CD4-positive, alpha-beta T cell (primary cell): ENCODE measurements at regions not wholly inside any gene's neighbourhood (a gene's known extent, or its start where the extent isn't known, plus 50 kb on each side); places are given as distances from the start of the nearest gene placed in this dataset.

Experiments
- ATAC-seq: fragments of 200-7000 bp; cut with Tn5 transposase; one replicate; pipeline ENCODE4 v1.10.0; 2022; ENCODE audit warnings: mild to moderate bottlenecking; ENCODE audit not compliant: poor library complexity
- CTCF ChIA-PET: fragments of 350-600 bp; sonication (Branson Sonifier 250); formaldehyde crosslinking; loops from one replicate; lab custom pipeline; 2021; ENCODE audit warnings: antibody characterized with exemption, inconsistent platforms; lab: Charles Lee
- POLR2A ChIA-PET: fragments of 350-600 bp; sonication (Branson Sonifier 250); formaldehyde crosslinking; loops from one replicate; lab custom pipeline; 2021; ENCODE audit warnings: antibody characterized with exemption, inconsistent platforms; lab: Charles Lee
- DNase-seq, 14 experiments: peaks; one replicate each; pipeline ENCODE4 v3.0.0-alpha.2; 2013 to 2020; ENCODE audit warnings: mixed read lengths in 2 of 14
- H3K27ac ChIP-seq, 2 donors: one replicate each; pipeline versions ENCODE4 v1.5.1 to v1.7.0; 2013; ENCODE audit warnings: low read length in 2 of 2, low read depth in 1 of 2, mild to moderate bottlenecking in 1 of 2
- H3K27me3 ChIP-seq, 2 experiments: 1 replicate in 1 of 2; 2 replicates in 1 of 2; pipeline versions ENCODE4 v1.6.1 to v1.7.0; 2013; ENCODE audit warnings: low read length in 2 of 2, control low read depth in 1 of 2, mild to moderate bottlenecking in 1 of 2, moderate library complexity in 1 of 2; ENCODE audit not compliant: insufficient read depth in 2 of 2, control insufficient read depth in 1 of 2
- H3K36me3 ChIP-seq: one replicate; pipeline ENCODE4 v1.6.1; 2013; ENCODE audit warnings: low read length, control low read depth; ENCODE audit not compliant: insufficient read depth
- H3K4me1 ChIP-seq: one replicate; pipeline ENCODE4 v1.6.1; 2013; ENCODE audit warnings: low read length, control low read depth; ENCODE audit not compliant: insufficient read depth
- H3K4me3 ChIP-seq: one replicate; pipeline ENCODE4 v1.5.1; 2013; ENCODE audit warnings: mild to moderate bottlenecking, low read length, moderate library complexity
- H3K9me3 ChIP-seq, 2 experiments: 1 replicate in 1 of 2; 2 replicates in 1 of 2; pipeline versions ENCODE4 v1.6.1 to v1.7.0; 2013; ENCODE audit warnings: low read length in 2 of 2, mild to moderate bottlenecking in 2 of 2, control low read depth in 1 of 2, moderate library complexity in 1 of 2; ENCODE audit not compliant: control insufficient read depth in 1 of 2, insufficient read depth in 1 of 2
- H3K27ac Mint-ChIP-seq: one replicate; pipeline ENCODE4 v1.8.0; 2020; ENCODE audit warnings: mixed read lengths
- H3K27me3 Mint-ChIP-seq: one replicate; pipeline ENCODE4 v1.8.0; 2021; ENCODE audit warnings: mixed read lengths
- H3K36me3 Mint-ChIP-seq: one replicate; pipeline ENCODE4 v1.8.0; 2021; ENCODE audit warnings: low read depth, mixed read lengths
- H3K4me1 Mint-ChIP-seq: one replicate; pipeline ENCODE4 v1.8.0; 2021; ENCODE audit warnings: low read depth, mixed read lengths
- H3K4me3 Mint-ChIP-seq: one replicate; pipeline ENCODE4 v1.8.0; 2020; ENCODE audit warnings: mild to moderate bottlenecking, mixed read lengths
- H3K9me3 Mint-ChIP-seq: one replicate; pipeline ENCODE4 v1.8.0; 2020; ENCODE audit warnings: mixed read lengths
- CTCF ChIP-seq: fragments of 200-600 bp; IDR thresholded peaks from one replicate; pipeline ENCODE4 v1.8.0; 2022; ENCODE audit warnings: antibody characterized with exemption, mild to moderate bottlenecking
- intact Hi-C, 2 experiments: fragments of 100-400 bp; cut with DNase I in 1 of 2; cut with micrococcal nuclease in 1 of 2; formaldehyde crosslinking; loops; one replicate each; pipeline versions ENCODE4 v1.15.1 to v1.9.0; 2023 to 2025; cut with DNase I, micrococcal nuclease

DNA sequence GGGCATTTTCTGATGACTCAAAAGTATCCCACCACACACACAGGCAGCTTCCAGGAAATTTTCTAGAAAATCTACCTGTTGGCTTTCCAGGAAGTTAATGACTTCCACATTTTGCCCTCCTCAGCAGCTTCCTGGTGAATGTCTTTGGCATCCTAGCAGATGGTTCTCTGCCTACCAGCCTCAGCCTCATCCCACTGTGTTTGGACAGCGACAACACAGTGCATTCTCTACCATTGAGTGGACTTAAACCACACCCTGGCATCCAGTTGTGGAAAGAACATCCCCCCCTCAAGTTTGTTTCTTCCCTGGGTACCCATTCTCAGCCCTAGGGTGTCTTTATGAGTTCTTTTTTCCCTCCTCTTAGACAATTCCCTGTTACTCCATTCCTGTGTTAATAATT, 50.8 kb upstream of the GADL1 start:
- intact Hi-C loops, result loop anchor here in 1 of 2 experiments (10.0 kb wide), 1 partner anchor 750 kb away; no protein-coding TSS in a partner anchor
- H3K4me3 Mint-ChIP-seq, result no peak overlapping the region
- H3K36me3 Mint-ChIP-seq, result no peaks in the 10 kb centered on the region
- no peaks in the 10 kb centered on the region for H3K9me3 Mint-ChIP-seq
- no peak overlapping the region for H3K27ac ChIP-seq
- H3K27me3 ChIP-seq, result no peaks in the 10 kb centered on the region
- ATAC-seq, result no peak
- no peaks in the 10 kb centered on the region for H3K4me1 ChIP-seq
- CTCF ChIA-PET, result no interaction called here
- TF ChIP-seq CTCF, result no peak
- H3K27ac Mint-ChIP-seq, result no peak overlapping the region
- no peaks in the 10 kb centered on the region for H3K36me3 ChIP-seq
- no peak for DNase-seq
- peaks cover 0 to 3% of the 10 kb centered on the region in 2 experiments for H3K9me3 ChIP-seq
- POLR2A ChIA-PET, result no interaction called here
- H3K27me3 Mint-ChIP-seq, result no peaks in the 10 kb centered on the region
- no peaks in the 10 kb centered on the region for H3K4me1 Mint-ChIP-seq
- H3K4me3 ChIP-seq, result no peak overlapping the region

- no peaks in the 10 kb centered on the region for H3K36me3 Mint-ChIP-seq
- intact Hi-C loops, result loop anchor here in 1 of 2 experiments (10.0 kb wide), 1 partner anchor 746 kb away; no protein-coding TSS in a partner anchor
- no peaks in the 10 kb centered on the region for H3K4me1 Mint-ChIP-seq
- Histone ChIP-seq H3K4me1 (no peaks in the 10 kb centered on the region), H3K4me3 (no peak overlapping the region), H3K27me3 (no peaks in the 10 kb centered on the region), H3K27ac (no peak overlapping the region), H3K9me3 (no peaks in the 10 kb centered on the region), H3K36me3 (no peaks in the 10 kb centered on the region)
- no peaks in the 10 kb centered on the region for H3K9me3 Mint-ChIP-seq
- DNase-seq (no peak), ATAC-seq (no peak)
- CTCF ChIA-PET, result no interaction called here
- H3K27me3 Mint-ChIP-seq, result peaks cover 4% of the 10 kb centered on the region
- POLR2A ChIA-PET, result no interaction called here
- H3K4me3 Mint-ChIP-seq, result no peak overlapping the region
- TF ChIP-seq CTCF, result no peak
- H3K27ac Mint-ChIP-seq, result no peak overlapping the region
Observed at GRCh38 chr3:30948426-30948825, 54.0 kb upstream of the GADL1 start.

GRCh38 chr3:30951826-30952225, 57.4 kb upstream of the GADL1 start:
- Mint-ChIP-seq H3K27ac (no peak overlapping the region), H3K27me3 (peaks cover 4% of the 10 kb centered on the region), H3K4me1 (no peaks in the 10 kb centered on the region), H3K36me3 (no peaks in the 10 kb centered on the region), H3K9me3 (no peaks in the 10 kb centered on the region), H3K4me3 (no peak overlapping the region)
- Histone ChIP-seq H3K4me1 (no peaks in the 10 kb centered on the region), H3K9me3 (no peaks in the 10 kb centered on the region), H3K27ac (no peak overlapping the region), H3K27me3 (no peaks in the 10 kb centered on the region), H3K4me3 (no peak overlapping the region), H3K36me3 (no peaks in the 10 kb centered on the region)
- intact Hi-C loops, result no loop called here
- ChIA-PET CTCF (no interaction called here), POLR2A (no interaction called here)
- DNase-seq, result no peak
- TF ChIP-seq CTCF, result no peak
- ATAC-seq, result no peak
